ENCODE measurements at regions not wholly inside any gene's neighbourhood (a gene's known extent, or its start where the extent isn't known, plus 50 kb on each side); places are given as distances from the start of the nearest gene placed in this dataset.

DNA sequence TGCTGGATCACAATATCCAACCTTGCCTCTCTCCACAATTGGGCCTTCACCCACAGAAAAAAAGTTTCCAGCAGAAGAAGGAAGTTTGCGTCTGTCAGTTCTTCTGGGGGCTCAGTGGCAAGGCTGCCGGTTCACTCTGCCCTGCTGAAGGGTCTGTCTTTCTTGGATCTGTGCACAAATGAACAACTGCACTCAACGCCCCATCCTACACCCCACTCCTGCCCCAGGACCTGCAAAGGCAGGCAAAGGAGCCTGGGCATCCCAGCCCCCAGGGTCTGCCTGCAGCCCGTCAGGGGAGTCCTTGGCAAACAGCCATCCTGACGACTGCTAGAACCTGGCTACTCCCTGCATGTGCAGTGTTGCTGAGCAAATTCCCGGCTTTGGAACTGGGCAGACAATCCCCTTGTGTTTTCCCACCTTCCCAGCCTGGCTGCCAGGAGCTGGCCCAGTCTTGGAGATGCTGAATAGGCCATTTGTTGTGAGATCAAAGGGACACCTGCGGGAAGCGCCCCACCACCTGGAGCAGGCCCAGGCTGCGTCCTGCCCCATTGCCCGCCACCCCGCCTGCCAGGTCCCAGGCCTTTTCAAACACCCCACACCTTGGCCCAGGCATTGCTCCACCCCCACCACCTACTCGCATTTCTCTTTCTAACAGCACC is 311.9 kb downstream of the BCL11B start:
- DNase-seq, result peak; percentile 76

DNA sequence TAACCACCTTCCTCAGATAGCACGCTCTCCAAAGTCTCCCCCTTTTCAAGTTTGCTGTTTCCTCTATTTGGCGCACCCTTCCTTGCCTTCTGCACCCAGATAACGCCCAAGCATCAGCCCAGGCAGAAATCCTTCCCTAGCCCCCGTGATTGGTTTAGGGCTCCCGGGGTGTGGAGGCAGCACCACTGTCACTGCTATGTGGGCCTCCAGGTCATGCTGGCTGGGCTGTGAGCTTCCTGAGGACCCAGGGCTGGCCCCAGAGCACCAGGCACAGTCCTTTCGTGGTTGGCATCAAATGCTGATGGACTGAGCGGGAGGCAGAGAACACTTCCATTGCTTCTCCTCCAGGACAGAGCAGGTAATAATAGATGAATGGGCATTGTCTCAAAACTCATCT is 311.4 kb downstream of the BCL11B start:
- no peak for DNase-seq

DNA sequence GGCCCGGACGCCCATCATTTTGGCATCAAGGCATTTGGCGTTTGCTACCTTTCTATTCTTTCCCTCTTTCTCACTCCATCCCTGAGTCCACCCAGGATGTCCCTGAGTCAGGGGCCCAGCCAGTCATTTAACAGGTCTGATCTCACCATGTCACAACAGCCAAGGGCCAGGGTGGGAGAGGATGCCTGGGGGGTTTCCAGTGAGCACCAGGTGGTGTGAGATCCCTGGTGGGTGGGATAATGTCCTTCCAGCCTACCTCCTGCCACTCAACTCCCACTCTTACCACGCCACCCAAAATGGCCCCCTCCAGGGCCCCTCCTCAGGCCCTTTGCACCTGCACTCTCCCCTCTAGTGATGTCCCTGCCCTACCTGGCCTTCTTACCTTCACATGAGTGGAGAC is 310.8 kb downstream of the BCL11B start:
- no peak for DNase-seq

DNA sequence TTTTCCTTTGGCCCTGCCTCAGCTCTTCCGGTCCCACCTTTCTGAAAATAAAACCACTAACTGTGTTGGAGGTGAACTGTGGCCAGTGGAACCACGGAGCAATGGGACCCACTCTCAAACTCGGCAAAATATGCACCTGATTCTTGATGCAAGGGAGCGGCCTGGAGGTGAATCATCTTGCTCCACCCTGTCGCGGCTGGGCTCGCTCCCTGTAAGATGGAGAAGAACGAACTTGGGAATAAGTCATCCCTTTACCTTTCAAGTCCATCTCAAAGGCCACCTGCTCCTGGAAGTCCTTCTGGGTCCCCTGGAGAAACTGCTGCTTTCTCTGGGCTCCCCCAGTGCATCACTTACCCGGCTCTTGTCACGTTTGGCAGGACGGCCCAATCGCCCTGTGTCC is 309.9 kb downstream of the BCL11B start:
- no peak for DNase-seq

DNA sequence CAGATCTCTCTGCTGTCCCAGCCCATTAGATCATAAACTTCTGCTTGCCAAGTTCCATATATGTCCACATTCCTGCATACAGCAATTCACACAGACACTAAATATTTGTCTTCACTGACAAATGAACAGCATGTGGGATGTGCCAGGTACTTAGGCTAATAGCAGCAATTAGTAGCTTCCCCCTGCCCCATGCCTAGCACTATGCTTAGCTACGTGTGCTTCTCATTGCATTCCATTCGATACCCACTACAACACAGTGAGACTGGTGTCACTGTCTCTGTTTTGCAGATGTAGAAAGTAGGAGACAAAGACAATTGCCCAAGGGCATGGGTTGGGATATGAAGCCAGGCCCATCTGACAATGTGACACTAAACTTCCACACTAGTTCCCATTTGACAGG is 308.4 kb downstream of the BCL11B start:
- no peak for DNase-seq

DNA sequence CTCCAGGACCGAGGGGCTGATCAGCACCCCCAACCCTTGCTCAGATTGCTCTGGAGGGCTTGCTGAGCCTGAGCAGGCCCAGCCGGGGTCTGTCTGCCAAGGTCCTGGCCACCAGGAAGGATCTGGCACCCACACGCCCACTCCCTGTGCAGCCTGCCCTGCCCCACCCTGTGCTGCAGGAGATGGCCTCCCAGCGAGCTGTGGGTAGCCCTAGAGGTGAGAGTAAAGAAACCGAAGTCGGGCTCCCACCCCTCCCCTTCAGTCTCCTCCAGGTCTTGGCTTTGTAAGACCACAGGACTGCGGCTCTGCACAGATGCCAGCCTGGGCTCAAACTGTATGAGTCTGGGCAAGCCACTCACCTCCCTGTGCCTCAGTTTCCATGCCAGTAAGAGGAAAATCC is 307.8 kb downstream of the BCL11B start:
- no peak for DNase-seq

DNA sequence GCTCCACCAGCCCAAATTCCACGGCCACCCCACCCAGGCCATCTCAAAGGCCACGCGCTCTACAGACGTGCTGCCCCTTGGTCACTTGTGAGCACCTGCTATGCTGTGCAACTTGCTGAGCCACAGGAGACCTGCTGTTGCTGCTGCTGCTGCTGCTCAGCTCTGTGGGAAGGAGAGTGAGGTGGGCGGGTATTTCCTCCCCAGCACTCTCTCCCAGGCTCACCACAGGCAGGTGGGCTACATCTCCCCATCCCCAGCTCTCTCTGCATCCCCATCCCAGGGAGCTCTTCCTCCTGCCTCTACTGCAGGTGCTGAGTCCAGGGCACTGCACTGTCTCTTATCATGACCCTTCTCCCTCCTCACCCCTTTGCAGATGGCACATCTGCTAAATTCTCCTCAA is 306.9 kb downstream of the BCL11B start:
- DNase-seq, result no peak

DNA sequence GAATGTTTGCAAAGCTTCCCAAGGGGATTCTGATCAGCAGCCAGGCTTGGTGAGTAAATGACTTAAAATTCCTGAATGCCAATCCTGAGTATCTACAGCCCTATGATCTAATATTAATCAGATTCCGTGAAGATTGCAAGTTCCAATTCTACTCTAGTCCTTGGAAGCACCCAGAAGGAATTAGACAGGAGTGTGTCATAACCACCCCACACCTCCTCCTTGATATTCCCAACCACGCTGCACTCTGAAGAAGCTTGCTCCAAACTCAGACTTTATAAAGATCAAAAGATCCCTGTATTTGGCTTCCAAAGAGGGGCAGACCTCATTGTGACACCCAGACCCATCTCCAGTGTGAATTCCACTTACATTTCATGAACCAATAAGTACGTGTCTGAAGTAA is 306.0 kb downstream of the BCL11B start:
- no peak for DNase-seq

DNA sequence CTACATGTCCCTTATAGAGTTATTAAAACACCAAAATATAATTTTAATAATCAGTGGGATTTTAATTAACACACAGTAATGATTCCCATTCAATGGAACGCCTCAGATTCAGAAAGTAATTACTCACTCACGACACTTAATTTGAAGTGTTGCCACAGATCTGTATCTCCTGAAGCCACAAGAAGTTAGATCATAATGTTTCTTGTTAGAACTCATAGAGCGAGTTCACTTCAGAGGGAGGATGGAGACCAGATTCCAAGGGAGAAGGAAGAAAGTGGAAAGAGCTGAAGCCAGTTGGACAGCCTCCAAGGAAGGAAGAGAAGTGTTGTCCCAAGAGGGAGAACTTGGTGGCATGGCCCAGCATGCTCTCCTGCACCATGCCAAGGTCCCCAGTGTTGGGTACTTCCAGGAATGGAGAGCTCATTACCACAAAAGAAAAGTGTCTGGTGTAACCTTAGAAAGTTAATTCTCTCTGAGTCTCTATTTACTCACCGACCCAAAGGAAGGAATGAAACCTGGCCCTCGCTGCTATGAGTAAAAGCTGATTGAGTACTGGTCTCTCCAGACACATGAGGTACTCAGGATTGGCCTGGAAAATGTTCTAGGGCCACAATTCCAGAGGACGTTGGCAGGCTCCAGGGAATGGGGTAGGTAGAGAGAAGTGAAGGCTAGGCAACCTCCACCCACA is 305.4 kb downstream of the BCL11B start:
- no peak for DNase-seq

DNA sequence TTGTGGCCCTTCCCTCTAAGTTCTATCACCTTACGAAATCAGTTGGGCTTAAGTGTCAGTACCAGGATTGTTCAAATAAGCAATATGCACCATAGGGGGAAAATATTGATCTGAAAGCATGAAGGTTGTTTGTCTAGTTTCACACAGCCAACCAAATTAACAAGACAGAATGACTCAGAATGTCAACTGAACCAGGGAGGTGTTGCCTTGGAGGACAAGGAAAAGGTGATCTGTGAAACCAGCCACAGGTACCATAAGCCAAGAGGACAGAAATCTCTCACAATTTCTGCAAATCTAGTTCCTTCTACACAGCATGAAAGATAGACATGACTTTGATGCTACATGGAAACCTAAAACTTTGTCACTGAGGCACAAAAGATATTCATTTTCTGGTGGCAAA is 297.9 kb downstream of the BCL11B start:
- no peak for DNase-seq

DNA sequence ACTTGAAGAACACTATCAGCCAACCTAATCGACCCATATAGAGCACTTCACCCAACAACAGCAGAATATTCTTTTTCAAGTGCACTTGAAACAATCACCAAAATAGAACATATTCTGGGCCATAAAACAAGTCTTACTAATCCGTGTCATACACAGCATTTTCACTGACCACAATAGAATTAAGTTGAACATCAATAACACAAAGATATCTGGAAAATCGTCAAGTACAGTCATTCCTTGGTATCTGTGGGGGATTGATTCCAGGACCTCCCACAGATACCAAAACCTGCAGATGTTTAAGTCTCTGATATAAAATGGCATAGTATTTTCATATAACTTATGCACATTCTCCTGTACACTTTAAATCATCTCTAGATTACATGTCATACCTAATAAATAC is 295.7 kb downstream of the BCL11B start:
- peak; percentile 74 for DNase-seq

DNA sequence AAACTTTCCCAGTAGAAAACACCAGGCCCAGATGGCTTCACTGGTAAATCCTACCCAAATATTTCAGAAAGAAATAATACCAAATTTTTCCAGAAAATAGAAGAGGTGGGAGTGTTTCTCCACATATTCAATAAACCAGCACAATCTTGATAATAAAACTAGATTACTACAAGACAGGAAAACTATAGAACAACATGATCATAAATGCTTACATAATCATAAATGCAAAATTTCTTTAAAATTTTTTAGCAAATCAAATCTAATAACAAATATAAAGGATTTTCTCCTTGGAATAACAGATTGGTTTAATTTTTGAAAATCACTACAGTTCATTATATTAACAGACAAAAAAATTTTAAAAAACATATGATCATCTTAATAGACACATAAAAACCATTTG is 294.5 kb downstream of the BCL11B start:
- DNase-seq, result no peak

DNA sequence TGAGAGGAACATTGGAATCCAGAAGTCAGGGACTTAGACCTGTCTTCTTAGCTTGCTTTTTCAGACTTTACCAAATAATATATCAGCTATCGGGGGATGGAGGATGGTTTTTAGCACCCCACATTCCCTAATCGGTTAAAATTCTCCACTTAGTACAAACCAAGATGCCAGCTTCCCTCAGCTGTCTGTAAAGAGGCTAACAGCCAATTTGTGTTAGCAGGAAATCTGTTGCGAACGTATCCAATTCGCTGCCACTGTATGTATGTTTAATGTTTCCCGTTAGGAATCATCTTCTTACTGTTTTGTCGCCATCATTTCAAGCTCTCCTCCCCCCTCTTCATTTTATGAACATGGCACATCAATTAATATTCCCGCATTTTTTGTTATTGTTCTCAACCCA is 289.0 kb downstream of the BCL11B start:
- DNase-seq, result no peak

DNA sequence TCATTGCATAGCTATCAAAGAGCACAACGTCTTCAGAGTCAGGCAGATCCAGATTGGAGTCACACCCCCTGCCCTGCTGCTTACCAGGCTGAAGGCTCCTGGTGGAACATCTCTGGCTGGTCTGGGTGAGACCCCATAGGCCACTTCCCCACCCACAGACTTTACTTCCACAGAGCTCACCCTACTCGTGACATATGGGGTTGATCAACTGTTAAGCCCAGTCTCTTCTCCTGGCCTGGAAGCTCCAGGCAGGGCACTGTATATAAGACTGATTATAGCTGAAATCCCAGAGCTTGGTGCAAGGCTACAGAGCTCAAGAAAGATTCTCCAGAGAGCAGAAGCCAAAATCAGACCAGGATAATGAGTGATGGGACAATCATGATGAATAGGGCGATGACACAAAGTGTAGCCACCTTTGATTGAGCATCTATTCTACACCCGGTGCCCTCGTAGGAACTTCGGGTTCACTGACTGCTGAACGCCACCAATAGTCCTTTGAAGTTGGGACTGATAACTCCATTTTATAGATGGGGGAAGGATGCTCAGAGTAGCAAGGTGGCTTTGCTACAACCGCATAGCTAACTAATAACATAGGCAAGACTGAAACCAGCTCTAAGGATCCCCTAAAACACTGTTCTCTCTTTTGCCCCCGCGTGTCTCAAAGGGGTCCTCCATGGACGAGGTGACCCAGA is 287.8 kb downstream of the BCL11B start:
- no peak for DNase-seq

DNA sequence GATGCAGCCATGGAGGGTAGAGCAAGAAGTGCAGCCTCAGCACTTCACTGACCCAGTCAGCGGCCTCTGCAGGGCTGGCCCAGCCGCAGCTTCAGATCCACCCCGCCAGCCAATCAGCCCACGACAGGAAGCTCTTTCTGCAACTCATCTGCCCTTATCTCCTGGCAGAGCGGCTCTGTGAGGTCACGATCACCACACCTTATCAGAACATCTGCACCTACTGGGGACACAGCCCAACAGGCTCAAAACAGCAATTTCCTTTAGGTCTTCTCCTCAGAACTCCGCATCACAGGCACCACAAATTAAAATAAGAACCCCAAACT is 287.3 kb downstream of the BCL11B start:
- no peak for DNase-seq

DNA sequence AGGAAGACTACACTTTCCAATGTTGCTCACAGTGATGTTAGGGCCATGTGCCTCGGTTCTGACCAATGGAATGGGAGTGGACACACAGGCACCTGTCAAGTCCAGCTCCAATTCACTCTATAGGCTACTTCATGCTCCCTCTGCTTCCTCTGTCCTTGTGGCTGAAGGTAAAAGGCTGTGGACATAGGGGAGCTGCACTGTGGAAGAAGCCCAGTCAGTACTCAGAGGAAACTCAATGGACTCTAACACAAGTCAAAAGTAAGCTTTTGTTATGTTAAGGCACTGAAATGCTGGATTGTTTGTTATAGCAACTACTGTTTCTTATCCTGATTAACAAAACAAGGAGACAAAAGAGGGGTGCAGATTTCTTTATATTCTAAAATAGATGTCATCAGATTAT is 278.2 kb downstream of the BCL11B start:
- no peak for DNase-seq

DNA sequence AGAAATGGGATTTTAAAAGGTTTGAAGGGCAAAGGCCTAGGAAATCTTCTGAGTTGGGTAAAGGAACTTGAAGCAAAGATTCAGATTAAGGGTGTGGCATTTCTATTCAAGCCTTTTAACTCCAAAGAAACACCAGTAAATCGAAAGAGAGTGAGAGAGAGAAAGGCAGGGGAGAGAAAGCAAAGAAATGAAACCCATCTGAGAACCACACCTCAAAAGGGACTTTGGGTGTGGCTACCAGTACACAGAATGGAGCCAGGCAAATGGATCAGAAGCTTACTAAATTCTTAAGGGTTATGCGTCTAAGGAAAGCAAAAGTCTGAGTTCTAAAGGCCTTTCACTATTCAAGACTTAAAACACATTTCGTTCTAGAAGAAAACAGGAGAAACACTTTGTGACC is 277.4 kb downstream of the BCL11B start:
- no peak for DNase-seq

DNA sequence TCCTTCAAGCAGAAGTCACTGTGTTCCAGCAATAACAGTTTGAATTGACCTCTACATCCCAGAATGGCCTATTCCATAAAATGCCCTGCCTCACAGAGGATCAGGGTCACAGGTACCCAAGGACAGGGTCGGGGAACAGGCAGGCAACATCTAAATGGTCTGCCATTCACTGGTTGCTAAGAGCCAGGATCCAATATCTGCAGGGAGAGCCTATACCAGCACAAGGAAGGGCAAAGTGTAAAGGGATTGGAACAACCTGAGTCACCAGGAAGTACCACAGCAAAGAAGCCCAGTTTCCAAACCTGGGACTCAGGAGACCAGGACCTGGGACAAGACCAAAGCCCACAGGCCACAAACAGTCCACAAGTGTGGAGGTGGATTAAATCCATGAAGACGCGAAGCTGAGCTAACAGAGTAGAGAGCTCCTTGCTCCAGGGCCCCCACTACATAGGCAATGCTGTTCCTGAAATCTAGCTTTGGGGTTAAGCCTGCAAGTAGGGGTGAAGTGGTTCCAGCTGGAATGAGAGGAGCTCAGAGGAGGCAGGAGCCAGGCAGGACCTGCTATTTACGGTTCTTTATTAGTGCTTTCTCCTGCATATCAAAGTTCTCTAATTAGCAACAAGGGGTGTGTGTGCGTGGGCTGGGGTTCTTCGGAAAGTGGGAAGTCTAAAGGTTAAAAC is 274.3 kb downstream of the BCL11B start:
- DNase-seq, result no peak

DNA sequence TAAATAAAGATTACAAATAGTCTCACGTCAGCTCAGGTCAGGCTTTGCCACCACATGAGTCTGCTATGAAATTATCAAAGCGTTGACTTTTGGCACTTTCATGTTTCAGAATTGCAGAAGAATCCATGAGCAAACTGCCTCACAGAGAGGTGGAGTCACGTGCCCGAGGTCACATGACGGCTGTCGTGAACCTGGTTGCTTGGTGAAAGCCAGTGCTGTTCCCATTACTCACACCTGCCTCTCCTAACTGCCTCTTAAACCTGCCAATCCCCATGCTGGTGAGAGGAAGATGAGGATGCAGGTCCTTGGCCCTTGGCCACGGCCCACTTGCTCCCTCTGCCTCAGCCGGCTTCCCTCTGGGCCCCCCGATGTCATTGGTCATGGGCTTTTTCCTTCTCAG is 272.7 kb downstream of the BCL11B start:
- no peak for DNase-seq

DNA sequence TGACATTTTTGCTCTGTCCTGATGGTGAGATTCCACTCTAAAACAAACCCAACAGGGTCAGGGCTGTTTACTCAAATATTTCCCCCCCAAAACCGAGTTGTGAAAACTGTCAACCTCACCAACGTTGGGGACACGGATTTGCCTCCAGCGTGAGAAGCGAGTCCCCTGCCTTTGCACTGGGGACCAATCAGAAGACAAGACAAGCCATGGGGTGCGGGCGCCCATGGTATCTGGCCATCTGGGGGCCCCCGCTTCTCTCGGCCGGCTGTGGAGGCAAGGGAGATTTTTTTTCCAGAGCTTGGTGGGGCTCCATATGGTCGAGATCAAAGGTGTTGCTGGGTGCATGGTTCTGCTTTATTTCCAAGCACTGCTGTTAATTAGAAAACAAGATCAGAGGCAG is 272.1 kb downstream of the BCL11B start:
- DNase-seq, result no peak

DNA sequence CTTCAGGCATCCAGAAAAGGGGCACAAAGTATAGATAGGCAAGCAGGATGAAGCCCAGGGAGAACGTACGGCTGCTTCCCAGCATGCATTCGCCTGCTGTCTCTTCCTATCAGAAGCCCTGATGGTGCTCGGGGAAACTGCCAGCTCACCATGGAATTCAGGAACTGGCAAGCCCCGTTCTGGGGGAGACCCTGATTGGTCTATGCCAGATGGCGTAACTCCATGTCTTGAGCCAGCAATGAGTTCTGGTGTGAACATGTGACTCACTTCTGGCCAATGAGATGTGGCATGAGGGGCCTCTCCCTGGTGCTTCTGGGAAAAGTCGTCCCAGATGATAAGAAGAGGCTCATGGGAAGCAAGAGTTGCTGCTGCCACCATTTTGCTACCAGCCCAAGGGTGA is 270.8 kb downstream of the BCL11B start:
- no peak for DNase-seq

DNA sequence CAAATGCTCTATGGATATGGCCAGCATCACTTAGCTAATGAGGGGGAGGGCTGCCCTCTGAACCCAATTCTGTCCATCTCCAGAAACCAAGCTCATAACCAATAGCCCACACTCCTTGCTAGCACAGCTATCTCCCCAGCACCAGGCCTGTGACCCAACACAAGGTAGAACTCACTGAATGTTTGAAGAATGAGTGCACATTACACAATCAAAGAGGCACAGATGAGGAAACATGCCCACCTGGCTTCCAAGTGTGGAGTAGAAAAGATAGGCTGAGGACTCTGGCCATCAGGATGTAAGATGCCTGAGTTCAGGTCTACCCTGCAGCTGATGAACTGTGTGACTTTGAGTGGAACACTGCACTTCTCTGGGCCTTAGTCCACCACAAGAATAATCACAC is 268.4 kb downstream of the BCL11B start:
- DNase-seq, result no peak

DNA sequence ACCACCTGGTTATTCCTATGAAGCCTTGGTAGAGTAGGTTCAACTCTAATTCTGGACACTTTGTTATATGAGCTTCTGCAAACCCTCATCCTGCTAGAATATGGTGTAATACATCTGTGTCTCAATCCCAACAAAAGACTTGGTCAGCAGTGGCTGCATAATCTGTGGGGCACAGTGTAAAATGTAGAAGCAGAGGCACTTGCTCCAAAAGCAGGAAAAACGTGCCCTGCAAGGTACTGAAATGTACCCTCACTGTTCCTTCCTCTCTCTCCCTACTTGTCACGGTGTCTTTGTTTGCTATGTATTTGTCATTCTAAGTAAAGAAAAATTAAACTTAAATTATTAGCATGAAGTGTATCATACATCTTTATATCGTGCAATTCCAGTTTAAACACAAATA is 267.9 kb downstream of the BCL11B start:
- DNase-seq, result no peak

DNA sequence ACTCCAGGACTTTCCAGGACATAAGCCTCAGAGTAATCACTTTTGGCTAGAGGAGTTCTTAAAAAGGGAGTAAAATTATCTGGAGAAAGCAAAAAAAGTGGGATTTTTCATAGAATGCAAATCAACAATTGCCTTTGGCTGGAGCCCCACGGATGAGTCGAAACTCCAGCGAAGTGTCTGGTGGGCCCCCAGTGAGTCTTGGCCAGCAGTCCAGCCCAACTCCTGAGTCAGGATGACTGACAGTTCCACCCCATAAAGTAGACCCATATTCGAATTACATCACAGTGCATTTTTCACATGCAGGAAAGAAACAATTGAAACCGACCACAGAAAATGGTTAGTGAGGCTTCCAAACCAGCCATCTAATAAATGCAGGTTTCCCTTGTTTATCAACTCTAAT is 265.7 kb downstream of the BCL11B start:
- no peak for DNase-seq

All from NCI-H1105 treated with DMSO at 0.1 percent for 48 hours (cell line).